GM19043 (cell line): ENCODE measurements at regions not wholly inside any gene's neighbourhood (a gene's known extent, or its start where the extent isn't known, plus 50 kb on each side); places are given as distances from the start of the nearest gene placed in this dataset.

Experiments used
- ATAC-seq: cut with Tn5 transposase; IDR thresholded peaks from one replicate; pipeline ENCODE4 v1.9.1; 2021; ENCODE audit warnings: low read depth; ENCODE audit not compliant: unreplicated experiment

- ATAC-seq, result no peak
Measured at GRCh38 chr11:39304586-39304985, 2154.9 kb downstream of the LRRC4C start.

- no peak for ATAC-seq
Measured at GRCh38 chr11:39294648-39295047, 2164.8 kb downstream of the LRRC4C start.

GRCh38 chr11:39288011-39288410 lies 2171.4 kb downstream of the LRRC4C start:
- no peak for ATAC-seq

- no peak for ATAC-seq
Measured at GRCh38 chr11:39268176-39268690, 2191.2 kb downstream of the LRRC4C start.

- ATAC-seq, result no peak
Measured at GRCh38 chr11:39255648-39256047, 2203.8 kb downstream of the LRRC4C start.

- ATAC-seq, result no peak
Measured at GRCh38 chr11:39249566-39250365, 2209.7 kb downstream of the LRRC4C start.

GRCh38 chr11:39247570-39248137 lies 2211.8 kb downstream of the LRRC4C start:
- ATAC-seq, result no peak

- ATAC-seq, result no peak
Measured at GRCh38 chr11:39239553-39239952, 2219.9 kb downstream of the LRRC4C start.

GRCh38 chr11:39236916-39237315 lies 2222.5 kb downstream of the LRRC4C start:
- no peak for ATAC-seq

GRCh38 chr11:39221550-39222138 lies 2237.8 kb downstream of the LRRC4C start:
- ATAC-seq, result no peak

GRCh38 chr11:39220501-39221230 lies 2238.8 kb downstream of the LRRC4C start:
- ATAC-seq, result no peak

- no peak for ATAC-seq
Measured at GRCh38 chr11:39220069-39220468, 2239.4 kb downstream of the LRRC4C start.

GRCh38 chr11:39209981-39210380 lies 2249.5 kb downstream of the LRRC4C start:
- no peak for ATAC-seq

- no peak for ATAC-seq
Measured at GRCh38 chr11:39205236-39205995, 2254.0 kb downstream of the LRRC4C start.

- ATAC-seq, result no peak
Measured at GRCh38 chr11:39192671-39193070, 2266.8 kb downstream of the LRRC4C start.

- no peak for ATAC-seq
Measured at GRCh38 chr11:39190751-39191150, 2268.7 kb downstream of the LRRC4C start.

- no peak for ATAC-seq
Measured at GRCh38 chr11:39177678-39178077, 2281.8 kb downstream of the LRRC4C start.

GRCh38 chr11:39174965-39175364 lies 2284.5 kb downstream of the LRRC4C start:
- ATAC-seq, result no peak

- ATAC-seq, result no peak
Measured at GRCh38 chr11:39174196-39174595, 2285.3 kb downstream of the LRRC4C start.

GRCh38 chr11:39165021-39165420 lies 2294.4 kb downstream of the LRRC4C start:
- no peak for ATAC-seq
